ENCODE measurements at regions not wholly inside any gene's neighbourhood (a gene's known extent, or its start where the extent isn't known, plus 50 kb on each side); places are given as distances from the start of the nearest gene placed in this dataset.

GRCh38 chr1:115496904-115497527, 144.8 kb upstream of the VANGL1 start:
- DNase-seq (ENCODE audit: low read depth, low spot score), result no peak
- H3K4me3 ChIP-seq (ENCODE audit: low read length), result no peak overlapping the region

- no peak overlapping the region for H3K4me3 ChIP-seq (ENCODE audit: low read length)
- no peak for DNase-seq (ENCODE audit: low read depth, low spot score)
Observed at GRCh38 chr1:115495625-115496024, 146.1 kb upstream of the VANGL1 start.

GRCh38 chr1:115495111-115495510, 146.7 kb upstream of the VANGL1 start:
- no peak overlapping the region for H3K4me3 ChIP-seq (ENCODE audit: low read length)
- DNase-seq (ENCODE audit: low read depth, low spot score), result no peak

GRCh38 chr1:115493834-115494233, 147.9 kb upstream of the VANGL1 start:
- no peak overlapping the region for H3K4me3 ChIP-seq (ENCODE audit: low read length)
- no peak for DNase-seq (ENCODE audit: low read depth, low spot score)

- no peak overlapping the region for H3K4me3 ChIP-seq (ENCODE audit: low read length)
- no peak for DNase-seq (ENCODE audit: low read depth, low spot score)
Observed at GRCh38 chr1:115492880-115493279, 148.9 kb upstream of the VANGL1 start.

GRCh38 chr1:115492019-115492595, 149.7 kb upstream of the VANGL1 start:
- H3K4me3 ChIP-seq (ENCODE audit: low read length), result no peak overlapping the region
- DNase-seq (ENCODE audit: low read depth, low spot score), result no peak

- no peak for DNase-seq (ENCODE audit: low read depth, low spot score)
- no peak overlapping the region for H3K4me3 ChIP-seq (ENCODE audit: low read length)
Observed at GRCh38 chr1:115491298-115492018, 150.3 kb upstream of the VANGL1 start.

GRCh38 chr1:115479055-115479482, 141.0 kb upstream of the NGF start:
- no peak for DNase-seq (ENCODE audit: low read depth, low spot score)
- H3K4me3 ChIP-seq (ENCODE audit: low read length), result no peak overlapping the region

- H3K4me3 ChIP-seq (ENCODE audit: low read length), result no peak overlapping the region
- DNase-seq (ENCODE audit: low read depth, low spot score), result no peak
Observed at GRCh38 chr1:115477071-115477470, 139.0 kb upstream of the NGF start.

- DNase-seq (ENCODE audit: low read depth, low spot score), result no peak
- H3K4me3 ChIP-seq (ENCODE audit: low read length), result no peak overlapping the region
Observed at GRCh38 chr1:115476616-115477015, 138.6 kb upstream of the NGF start.

GRCh38 chr1:115475901-115476300, 137.9 kb upstream of the NGF start:
- DNase-seq (ENCODE audit: low read depth, low spot score), result no peak
- no peak overlapping the region for H3K4me3 ChIP-seq (ENCODE audit: low read length)

GRCh38 chr1:115475252-115475651, 137.2 kb upstream of the NGF start:
- no peak overlapping the region for H3K4me3 ChIP-seq (ENCODE audit: low read length)

GRCh38 chr1:115473986-115474565, 136.0 kb upstream of the NGF start:
- H3K4me3 ChIP-seq (ENCODE audit: low read length), result no peak overlapping the region
- no peak for DNase-seq (ENCODE audit: low read depth, low spot score)

More at GRCh38 chr1:115475252-115475651, 137.2 kb upstream of the NGF start:
- DNase-seq (ENCODE audit: low read depth, low spot score), result no peak

- H3K4me3 ChIP-seq (ENCODE audit: low read length), result no peak overlapping the region
- DNase-seq (ENCODE audit: low read depth, low spot score), result no peak
Observed at GRCh38 chr1:115469703-115470476, 131.8 kb upstream of the NGF start.

GRCh38 chr1:115467790-115468189, 129.7 kb upstream of the NGF start:
- H3K4me3 ChIP-seq (ENCODE audit: low read length), result no peak overlapping the region
- no peak for DNase-seq (ENCODE audit: low read depth, low spot score)

- DNase-seq (ENCODE audit: low read depth, low spot score), result no peak
- no peak overlapping the region for H3K4me3 ChIP-seq (ENCODE audit: low read length)
Observed at GRCh38 chr1:115467196-115467595, 129.1 kb upstream of the NGF start.

- H3K4me3 ChIP-seq (ENCODE audit: low read length), result no peak overlapping the region
- DNase-seq (ENCODE audit: low read depth, low spot score), result no peak
Observed at GRCh38 chr1:115466433-115466832, 128.4 kb upstream of the NGF start.

- H3K4me3 ChIP-seq (ENCODE audit: low read length), result no peak overlapping the region
- DNase-seq (ENCODE audit: low read depth, low spot score), result no peak
Observed at GRCh38 chr1:115465802-115466363, 127.8 kb upstream of the NGF start.

- DNase-seq (ENCODE audit: low read depth, low spot score), result no peak
- H3K4me3 ChIP-seq (ENCODE audit: low read length), result no peak overlapping the region
Observed at GRCh38 chr1:115463347-115463746, 125.3 kb upstream of the NGF start.

All from Jurkat, Clone E6-1 (cell line).